GM12874 (cell line): ENCODE measurements at regions not wholly inside any gene's neighbourhood (a gene's known extent, or its start where the extent isn't known, plus 50 kb on each side); places are given as distances from the start of the nearest gene placed in this dataset.

Experiments used
- CTCF ChIP-seq: IDR thresholded peaks from 2 replicates; pipeline ENCODE4 v1.5.1; 2011; ENCODE audit warnings: low read depth, mild to moderate bottlenecking, control low read depth, low read length, moderate library complexity; ENCODE audit not compliant: insufficient read depth

GRCh38 chr14:53715193-53715721, 241.4 kb downstream of the BMP4 start:
- TF ChIP-seq CTCF, result no peak

- no peak for TF ChIP-seq CTCF
Measured at GRCh38 chr14:53714495-53715192, 242.0 kb downstream of the BMP4 start.

GRCh38 chr14:53711205-53711604, 245.4 kb downstream of the BMP4 start:
- TF ChIP-seq CTCF, result no peak

- TF ChIP-seq CTCF, result no peak
Measured at GRCh38 chr14:53710615-53711014, 246.0 kb downstream of the BMP4 start.

- no peak for TF ChIP-seq CTCF
Measured at GRCh38 chr14:53709381-53709780, 247.2 kb downstream of the BMP4 start.

- TF ChIP-seq CTCF, result no peak
Measured at GRCh38 chr14:53703457-53703856, 253.2 kb downstream of the BMP4 start.

GRCh38 chr14:53701108-53701875, 255.3 kb downstream of the BMP4 start:
- TF ChIP-seq CTCF, result no peak
